Right lung (tissue), 2 donors: ENCODE measurements at regions not wholly inside any gene's neighbourhood (a gene's known extent, or its start where the extent isn't known, plus 50 kb on each side); places are given as distances from the start of the nearest gene placed in this dataset.
A peak's percentile ranks its signal among the peaks of the same experiment; 100 is the strongest.
"Not testable (repeated sequence)": the region's sequence is repeated elsewhere in the genome, so short reads cannot be mapped to it uniquely, and the experiment has no call there.

ENCODE experiments used
- DNase-seq, 2 donors: peaks; one replicate each; pipeline ENCODE4 v3.0.0-alpha.2; 2013

GRCh38 chrX:74180716-74181115 lies 123.3 kb upstream of the ZCCHC13 start:
- DNase-seq = no peak

- DNase-seq = no peak
These were observed 124.0 kb upstream of the ZCCHC13 start for GRCh38 chrX:74179990-74180389.

- DNase-seq = no peak
These were observed 124.5 kb upstream of the ZCCHC13 start for GRCh38 chrX:74179499-74179898.

- no peak for DNase-seq
These were observed 124.9 kb upstream of the ZCCHC13 start for GRCh38 chrX:74179071-74179470.

GRCh38 chrX:74178536-74178935 lies 125.4 kb upstream of the ZCCHC13 start:
- peak in 1 of 2 donors; percentile 1 for DNase-seq

- DNase-seq = no peak
These were observed 132.5 kb upstream of the ZCCHC13 start for GRCh38 chrX:74171465-74171864.

- no peak for DNase-seq
These were observed 141.8 kb upstream of the ZCCHC13 start for GRCh38 chrX:74162199-74162598.

GRCh38 chrX:74160816-74161215 lies 143.2 kb upstream of the ZCCHC13 start:
- no peak for DNase-seq

- DNase-seq = no peak
These were observed 143.6 kb upstream of the ZCCHC13 start for GRCh38 chrX:74160358-74160757.

GRCh38 chrX:74147439-74147838 lies 156.5 kb upstream of the ZCCHC13 start:
- DNase-seq = no peak

GRCh38 chrX:74138943-74139342 lies 165.0 kb upstream of the ZCCHC13 start:
- DNase-seq = no peak

GRCh38 chrX:74133156-74133796 lies 170.7 kb upstream of the ZCCHC13 start:
- peak; percentile 54 to 64 for DNase-seq

- DNase-seq = no peak
These were observed 171.7 kb upstream of the ZCCHC13 start for GRCh38 chrX:74132280-74132679.

GRCh38 chrX:74119016-74119910 lies 184.7 kb upstream of the ZCCHC13 start:
- DNase-seq = no peak

GRCh38 chrX:74117962-74118902 lies 185.7 kb upstream of the ZCCHC13 start:
- DNase-seq = no peak

GRCh38 chrX:74111245-74111644 lies 192.7 kb upstream of the ZCCHC13 start:
- DNase-seq = no peak

GRCh38 chrX:74107666-74108065 lies 196.3 kb upstream of the ZCCHC13 start:
- DNase-seq = no peak

GRCh38 chrX:74104356-74105015 lies 199.5 kb upstream of the ZCCHC13 start:
- DNase-seq = no peak

- DNase-seq = not testable (repeated sequence)
These were observed 205.6 kb upstream of the ZCCHC13 start for GRCh38 chrX:74098407-74098806.

GRCh38 chrX:74090049-74090448 lies 213.9 kb upstream of the ZCCHC13 start:
- DNase-seq = no peak

GRCh38 chrX:74085642-74086236 lies 218.2 kb upstream of the ZCCHC13 start:
- DNase-seq = no peak
